Endodermal cell (in vitro differentiated cells): ENCODE measurements at regions not wholly inside any gene's neighbourhood (a gene's known extent, or its start where the extent isn't known, plus 50 kb on each side); places are given as distances from the start of the nearest gene placed in this dataset.

Experiments used
- DNase-seq: peaks from one replicate; pipeline ENCODE4 v3.0.0-alpha.2; 2017
- H3K27ac ChIP-seq: 2 replicates; pipeline ENCODE4 v1.5.1; 2013; ENCODE audit warnings: mild to moderate bottlenecking, low read depth, low read length, moderate library complexity
- H3K27me3 ChIP-seq: 2 replicates; pipeline ENCODE4 v1.6.1; 2013; ENCODE audit warnings: mild to moderate bottlenecking, low read length, moderate library complexity; ENCODE audit not compliant: insufficient read depth, control insufficient read depth, poor library complexity, severe bottlenecking
- H3K36me3 ChIP-seq: 2 replicates; pipeline ENCODE4 v1.7.0; 2013; ENCODE audit warnings: mild to moderate bottlenecking, low read length, moderate library complexity; ENCODE audit not compliant: control insufficient read depth, insufficient read depth
- H3K4me1 ChIP-seq: one replicate; pipeline ENCODE4 v1.7.0; 2013; ENCODE audit warnings: low read length; ENCODE audit not compliant: control insufficient read depth, insufficient read depth
- H3K4me3 ChIP-seq: 2 replicates; pipeline ENCODE4 v1.5.1; 2013; ENCODE audit warnings: mild to moderate bottlenecking, low read length, moderate library complexity
- H3K9ac ChIP-seq: 2 replicates; pipeline ENCODE4 v1.6.1; 2013; ENCODE audit warnings: mild to moderate bottlenecking, low read length, moderate library complexity; ENCODE audit not compliant: poor library complexity, severe bottlenecking; ENCODE audit errors: extremely low read depth
- H3K9me3 ChIP-seq: 2 replicates; pipeline ENCODE4 v1.6.1; 2013; ENCODE audit warnings: mild to moderate bottlenecking, low read length, moderate library complexity; ENCODE audit not compliant: control insufficient read depth
- H3K27ac Mint-ChIP-seq: 2 replicates; pipeline ENCODE4 v1.8.0; 2020; ENCODE audit warnings: mixed read lengths
- H3K27me3 Mint-ChIP-seq: 2 replicates; pipeline ENCODE4 v1.8.0; 2021; ENCODE audit warnings: mild to moderate bottlenecking, mixed read lengths; ENCODE audit not compliant: insufficient read depth
- H3K36me3 Mint-ChIP-seq: 2 replicates; pipeline ENCODE4 v1.8.0; 2020; ENCODE audit warnings: low read depth, mixed read lengths
- H3K4me1 Mint-ChIP-seq: 2 replicates; pipeline ENCODE4 v1.8.0; 2020; ENCODE audit warnings: mixed read lengths
- H3K4me3 Mint-ChIP-seq: 2 replicates; pipeline ENCODE4 v1.8.0; 2020; ENCODE audit warnings: mild to moderate bottlenecking, moderate library complexity, mixed read lengths
- H3K9me3 Mint-ChIP-seq: 2 replicates; pipeline ENCODE4 v1.8.0; 2020; ENCODE audit warnings: mild to moderate bottlenecking, mixed read lengths
- CTCF ChIP-seq: fragments of 200-600 bp; sonication (generic); conservative IDR thresholded peaks from 2 replicates; pipeline ENCODE4 v1.5.0; 2021; ENCODE audit warnings: antibody characterized with exemption, mild to moderate bottlenecking
- WGBS, 2 experiments: methylation state at CpG; one replicate each; pipeline versions ENCODE4 v1.1.5 to v1.1.7; 2013; ENCODE audit warnings: missing lambda C conversion rate in 2 of 2, mixed read lengths in 1 of 2; ENCODE audit not compliant: insufficient coverage in 1 of 2, insufficient read length in 1 of 2; 5-methylcytosine and 5-hydroxymethylcytosine counted together

GRCh38 chr4:122278976-122279375 lies 99.8 kb upstream of the ADAD1 start:
- Mint-ChIP-seq H3K36me3 (peaks cover 23% of the 10 kb centered on the region), H3K4me1 (peaks cover 3% of the 10 kb centered on the region), H3K27me3 (no peaks in the 10 kb centered on the region), H3K4me3 (no peak overlapping the region), H3K27ac (no peak overlapping the region), H3K9me3 (no peaks in the 10 kb centered on the region)
- WGBS, 2 experiments, result 100% methylated on average over 1 of the region's 1 CpG; no CpG with 5 or more reads in 1 of the 2 experiments
- Histone ChIP-seq H3K4me1 (no peaks in the 10 kb centered on the region), H3K9ac (no peak overlapping the region), H3K27me3 (no peaks in the 10 kb centered on the region), H3K9me3 (no peaks in the 10 kb centered on the region), H3K4me3 (no peak overlapping the region), H3K36me3 (peaks cover 33% of the 10 kb centered on the region), H3K27ac (no peak overlapping the region)
- no peak for DNase-seq
- no peak for TF ChIP-seq CTCF

DNA sequence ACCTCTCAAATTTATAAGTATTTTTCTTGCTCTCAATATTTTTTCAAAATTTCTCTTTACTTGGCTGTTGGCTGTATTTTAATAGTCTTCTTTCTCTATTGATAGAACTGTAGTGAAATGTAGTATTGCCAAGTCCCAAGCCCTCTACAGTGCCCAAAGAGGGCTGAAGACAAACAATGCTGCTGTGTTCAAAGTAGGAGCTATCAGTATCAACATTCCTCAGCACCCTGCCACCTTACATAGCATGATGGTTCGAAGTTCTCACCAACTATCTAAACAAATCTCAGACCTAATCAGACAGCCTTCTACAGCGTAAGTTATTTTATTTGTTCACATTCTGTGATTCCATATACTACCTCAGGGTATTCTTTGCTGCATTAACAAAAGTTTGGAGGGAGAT lies 99.1 kb upstream of the ADAD1 start:
- Mint-ChIP-seq H3K9me3 (no peaks in the 10 kb centered on the region), H3K36me3 (peaks cover 23% of the 10 kb centered on the region), H3K27ac (no peak overlapping the region), H3K4me1 (peaks cover 3% of the 10 kb centered on the region), H3K4me3 (no peak overlapping the region), H3K27me3 (no peaks in the 10 kb centered on the region)
- no peak overlapping the region for H3K9ac ChIP-seq
- no peak for TF ChIP-seq CTCF
- no peak for DNase-seq
- no peak overlapping the region for H3K27ac ChIP-seq
- H3K27me3 ChIP-seq, result no peaks in the 10 kb centered on the region
- no peaks in the 10 kb centered on the region for H3K4me1 ChIP-seq
- no peaks in the 10 kb centered on the region for H3K9me3 ChIP-seq
- H3K4me3 ChIP-seq, result no peak overlapping the region
- H3K36me3 ChIP-seq, result peaks cover 34% of the 10 kb centered on the region
- 99 to 100% methylated on average over 1 to 2 of the region's 2 CpGs for WGBS, 2 experiments

GRCh38 chr4:122285285-122285684 lies 93.5 kb upstream of the ADAD1 start:
- H3K4me1 ChIP-seq, result no peaks in the 10 kb centered on the region
- H3K9me3 ChIP-seq, result no peaks in the 10 kb centered on the region
- Mint-ChIP-seq H3K27me3 (no peaks in the 10 kb centered on the region), H3K4me3 (no peak overlapping the region), H3K36me3 (peaks cover 23% of the 10 kb centered on the region), H3K27ac (no peak overlapping the region), H3K4me1 (no peaks in the 10 kb centered on the region), H3K9me3 (no peaks in the 10 kb centered on the region)
- 92 to 100% methylated on average over 2 of the region's 2 CpGs for WGBS, 2 experiments
- DNase-seq, result no peak
- no peak overlapping the region for H3K27ac ChIP-seq
- no peak overlapping the region for H3K9ac ChIP-seq
- H3K4me3 ChIP-seq, result no peak overlapping the region
- no peaks in the 10 kb centered on the region for H3K27me3 ChIP-seq
- H3K36me3 ChIP-seq, result peaks cover 43% of the 10 kb centered on the region
- no peak for TF ChIP-seq CTCF
